ENCODE measurements at regions not wholly inside any gene's neighbourhood (a gene's known extent, or its start where the extent isn't known, plus 50 kb on each side); places are given as distances from the start of the nearest gene placed in this dataset.

DNA sequence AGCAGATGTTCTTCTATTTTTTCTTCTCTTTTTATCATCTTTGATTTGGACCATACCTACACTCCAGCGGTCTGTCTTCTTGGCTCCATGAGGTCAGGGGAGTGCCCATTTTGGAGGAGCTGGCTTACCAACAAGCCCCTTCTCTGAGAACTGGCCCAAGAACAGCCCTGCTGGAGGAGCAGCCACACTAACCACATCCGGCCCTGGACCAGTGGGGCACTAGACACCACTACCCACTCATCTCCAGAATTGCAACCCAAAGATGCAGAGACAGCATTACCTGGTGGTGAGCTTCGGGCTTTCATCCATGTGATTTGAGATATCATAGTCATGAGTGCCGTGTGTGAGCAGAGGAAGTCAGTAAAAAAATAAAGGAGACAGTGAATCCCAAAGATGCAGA, 599.4 kb upstream of the CDH4 start:
- no peak for TF ChIP-seq POLR2A (IDR thresholded peaks at IDR 0.05; ENCODE audit: low read depth, low read length)
- TF ChIP-seq POLR2AphosphoS5 (IDR thresholded peaks at IDR 0.05; ENCODE audit: low read depth, low read length), result no peak
- no peak for TF ChIP-seq TAF1 (IDR thresholded peaks at IDR 0.05; ENCODE audit: low read depth, low read length)
- no peak for TF ChIP-seq PAX5 (IDR thresholded peaks at IDR 0.05; ENCODE audit: insufficient read depth, low read length, severe bottlenecking)
- TF ChIP-seq SPI1 (IDR thresholded peaks at IDR 0.05; ENCODE audit: low read depth, low read length), result no peak

Data from GM12891 (cell line).